GM12878 (cell line): ENCODE measurements at regions not wholly inside any gene's neighbourhood (a gene's known extent, or its start where the extent isn't known, plus 50 kb on each side); places are given as distances from the start of the nearest gene placed in this dataset.
A peak's percentile ranks its signal among the peaks of the same experiment; 100 is the strongest.
"Not testable (repeated sequence)": the region's sequence is repeated elsewhere in the genome, so short reads cannot be mapped to it uniquely, and the experiment has no call there.

Experiments used
- ATAC-seq: fragments of 200-7000 bp; cut with Tn5 transposase; 3 replicates; pipeline ENCODE4 v1.9.1; 2020; ENCODE audit warnings: mild to moderate bottlenecking, moderate library complexity
- BruUV-seq: library from RNA; stranded (reverse); fragments of 400-500 nt; replicated peaks from 2 replicates; lab custom pipeline; 2021; lab: Mats Ljungman, UMichigan
- CTCF ChIA-PET: fragments of 300-600 bp; sonication (Branson Sonifier 250); formaldehyde crosslinking; extraction: SDS; loops from one replicate; lab custom pipeline; 2021; ENCODE audit warnings: inconsistent platforms; lab: Yijun Ruan, JAX
- POLR2A ChIA-PET: fragments of 350-600 bp; formaldehyde crosslinking; extraction: SDS; loops from one replicate; lab custom pipeline; 2021; ENCODE audit warnings: inconsistent platforms; lab: Charles Lee
- RAD21 ChIA-PET: fragments of 300-600 bp; sonication (Branson Sonifier 250); formaldehyde crosslinking; loops from one replicate; lab custom pipeline; 2023; ENCODE audit warnings: antibody characterized with exemption; ENCODE audit not compliant: unreplicated experiment; lab: Charles Lee
- SMC1A ChIA-PET: fragments of 300-600 bp; sonication (Branson Sonifier 250); formaldehyde crosslinking; loops from one replicate; lab custom pipeline; 2023; ENCODE audit not compliant: unreplicated experiment, uncharacterized antibody; lab: Charles Lee
- DNase-seq: peaks from one replicate; pipeline ENCODE4 v3.0.0-alpha.2; 2011; ENCODE audit warnings: low read depth, low spot score
- FAIRE-seq: peaks from 3 replicates; lab custom pipeline; 2011; peaks lifted over from hg19 to GRCh38; lab: Jason Lieb, UNC
- H2AFZ ChIP-seq: 2 replicates; pipeline ENCODE4 v1.6.0; 2011; ENCODE audit warnings: low read depth, low read length, control low read depth; ENCODE audit not compliant: control insufficient read depth
- H3K27ac ChIP-seq: 2 replicates; pipeline ENCODE4 v1.5.1; 2011; ENCODE audit warnings: control low read depth; ENCODE audit not compliant: control insufficient read depth, insufficient read depth
- H3K27me3 ChIP-seq, 2 experiments: replicated peaks in 1 of 2; 2 replicates each; pipeline versions ENCODE4 v1.6.0 to v1.6.1; 2011; ENCODE audit warnings: low read length in 1 of 2; ENCODE audit not compliant: control insufficient read depth in 2 of 2, insufficient read depth in 2 of 2
- H3K36me3 ChIP-seq, 2 experiments: 2 replicates each; pipeline ENCODE4 v1.5.1; 2011; ENCODE audit warnings: low read length in 1 of 2; ENCODE audit not compliant: control insufficient read depth in 2 of 2, insufficient read depth in 2 of 2
- H3K4me1 ChIP-seq: 2 replicates; pipeline ENCODE4 v1.6.1; 2011; ENCODE audit warnings: mild to moderate bottlenecking, low read length, moderate library complexity, mixed read lengths; ENCODE audit not compliant: control insufficient read depth, insufficient read depth
- H3K4me2 ChIP-seq: 2 replicates; pipeline ENCODE4 v1.6.0; 2011; ENCODE audit warnings: control low read depth; ENCODE audit not compliant: control insufficient read depth, insufficient read depth
- H3K4me3 ChIP-seq: fragments of 200-600 bp; sonication (generic); 2 replicates; pipeline ENCODE4 v1.5.1; 2016
- H3K79me2 ChIP-seq: 2 replicates; pipeline ENCODE4 v1.6.0; 2011; ENCODE audit warnings: low read length; ENCODE audit not compliant: control insufficient read depth, insufficient read depth
- H3K9ac ChIP-seq: 2 replicates; pipeline ENCODE4 v1.8.0; 2011; ENCODE audit warnings: low read length, control low read depth, mixed read lengths; ENCODE audit not compliant: control insufficient read depth, insufficient read depth
- H3K9me3 ChIP-seq: replicated peaks from 3 replicates; pipeline ENCODE4 v1.5.1; 2011; ENCODE audit warnings: mild to moderate bottlenecking, low read length; ENCODE audit not compliant: control insufficient read depth, insufficient read depth
- H4K20me1 ChIP-seq: 2 replicates; pipeline ENCODE4 v1.6.0; 2011; ENCODE audit not compliant: control insufficient read depth, insufficient read depth
- ATF7 ChIP-seq: fragments of 450-650 bp; IDR thresholded peaks from 2 replicates; pipeline ENCODE4 v1.6.1; 2016; ENCODE audit warnings: low read depth, mild to moderate bottlenecking
- WGBS: methylation state at CpG from one replicate; pipeline ENCODE4 v1.1.6; 2016; ENCODE audit warnings: low lambda C conversion rate; ENCODE audit not compliant: insufficient replicate concordance, insufficient coverage; ENCODE audit errors: missing lambda C conversion rate; 5-methylcytosine and 5-hydroxymethylcytosine counted together
- in situ Hi-C: fragments of 300-500 bp; cut with MboI; formaldehyde crosslinking; loops from 9 replicates; pipeline ENCODE4 v1.14.3; 2018; ENCODE audit warnings: mixed read lengths
- intact Hi-C: fragments of 100-400 bp; cut with micrococcal nuclease; formaldehyde crosslinking; loops from one replicate; pipeline ENCODE4 v1.14.2; 2022; ENCODE audit not compliant: unreplicated experiment

DNA sequence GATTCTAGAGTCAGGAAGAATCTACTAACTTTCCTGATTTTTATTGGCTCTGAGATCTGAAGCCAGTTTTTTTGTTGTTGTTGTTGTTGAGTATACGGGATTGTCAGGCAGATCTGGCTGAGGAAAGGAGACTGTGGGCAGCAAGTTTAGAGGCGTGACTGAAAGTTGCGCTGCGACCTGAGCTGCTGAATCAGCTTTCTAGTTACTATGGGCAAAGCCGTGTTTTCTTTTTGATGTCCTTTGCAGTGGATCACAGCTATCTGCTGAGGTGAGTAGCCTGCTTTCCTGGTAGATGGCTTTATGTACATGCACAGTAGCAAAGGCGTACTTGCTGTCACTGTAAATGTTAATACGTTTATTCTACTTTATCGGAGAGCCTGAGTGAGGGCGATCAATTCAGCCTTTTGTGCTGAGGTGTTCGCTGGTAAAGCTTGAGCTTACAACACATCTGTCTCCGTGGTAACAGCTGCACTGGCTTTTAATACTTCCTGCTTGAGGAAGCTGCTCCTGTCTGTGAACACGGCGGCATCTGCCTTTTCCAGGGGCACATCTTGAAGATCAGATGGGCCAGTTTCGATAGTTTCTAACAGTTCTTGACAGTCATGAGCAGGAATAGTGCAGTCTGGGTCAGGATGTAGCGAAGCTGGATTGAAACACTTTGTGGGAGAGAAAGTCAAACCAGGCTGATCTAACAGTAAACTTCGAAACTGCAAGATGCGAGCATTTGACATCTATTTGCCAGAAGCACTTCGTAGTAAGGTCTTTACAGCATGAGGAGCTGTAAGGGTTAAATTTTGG is 118.9 kb downstream of the UNC93B1 start:
- BruUV-seq, H3K36me3 ChIP-seq, H3K9me3 ChIP-seq, SMC1A ChIA-PET, H3K9ac ChIP-seq, H3K4me2 ChIP-seq, H3K27ac ChIP-seq, H4K20me1 ChIP-seq, in situ Hi-C loops, DNase-seq, intact Hi-C loops, H3K4me3 ChIP-seq, FAIRE-seq, POLR2A ChIA-PET, H2AFZ ChIP-seq, H3K4me1 ChIP-seq, RAD21 ChIA-PET, H3K79me2 ChIP-seq, ATAC-seq, H3K27me3 ChIP-seq: not testable (repeated sequence)
- CTCF ChIA-PET = interaction anchor here (0.6 kb wide), 1 partner anchor 118 kb away, joined by 3 read pairs; no protein-coding TSS in a partner anchor
- WGBS = 50% methylated on average over 18 of the region's 18 CpGs

DNA sequence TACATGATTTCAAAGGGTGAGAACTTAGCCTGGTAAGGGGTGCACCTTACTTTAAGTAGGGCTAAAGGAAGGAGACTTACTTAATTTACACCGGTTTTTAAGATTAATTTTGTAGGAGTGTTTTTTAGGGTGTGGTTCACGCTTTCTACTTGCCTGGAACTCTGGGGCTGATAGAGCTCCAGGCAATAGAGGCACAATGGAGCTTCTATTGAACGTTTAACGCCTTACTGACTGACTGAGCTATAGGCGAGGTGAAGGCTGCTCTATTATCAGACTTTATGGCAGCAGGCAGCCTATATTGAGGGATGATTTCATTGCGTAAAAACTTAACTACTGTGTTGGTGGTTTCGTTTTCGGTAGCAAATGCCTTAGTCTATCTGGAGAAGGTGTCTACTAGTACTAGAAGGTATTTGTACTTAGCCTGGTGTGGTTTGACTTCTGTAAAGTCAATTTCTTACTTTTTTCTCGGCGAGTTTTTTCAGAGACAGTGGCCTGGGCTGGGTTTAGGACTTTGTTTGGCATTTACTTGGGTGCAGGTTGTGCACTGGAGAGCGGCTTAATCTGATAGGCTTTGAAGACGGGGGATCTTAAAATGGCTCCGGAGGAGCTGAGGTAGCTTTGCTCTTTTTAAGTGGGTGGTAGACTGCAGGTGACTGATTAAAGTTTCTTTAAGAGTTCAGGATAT is 119.7 kb downstream of the UNC93B1 start:
- 45% methylated on average over 13 of the region's 13 CpGs for WGBS
- H4K20me1 ChIP-seq, H3K4me2 ChIP-seq, DNase-seq, H3K27ac ChIP-seq, H3K36me3 ChIP-seq, H3K4me3 ChIP-seq, H3K9ac ChIP-seq, H3K79me2 ChIP-seq, FAIRE-seq, H2AFZ ChIP-seq, POLR2A ChIA-PET, in situ Hi-C loops, SMC1A ChIA-PET, H3K4me1 ChIP-seq, H3K9me3 ChIP-seq, H3K27me3 ChIP-seq, intact Hi-C loops, RAD21 ChIA-PET, BruUV-seq, ATAC-seq: not testable (repeated sequence)
- TF ChIP-seq ATF7 = 0 out of 2 replicates have a peak, but pooled peaks have one; percentile 14
- CTCF ChIA-PET = interaction anchor here (0.6 kb wide), 1 partner anchor 118 kb away, joined by 3 read pairs; no protein-coding TSS in a partner anchor

DNA sequence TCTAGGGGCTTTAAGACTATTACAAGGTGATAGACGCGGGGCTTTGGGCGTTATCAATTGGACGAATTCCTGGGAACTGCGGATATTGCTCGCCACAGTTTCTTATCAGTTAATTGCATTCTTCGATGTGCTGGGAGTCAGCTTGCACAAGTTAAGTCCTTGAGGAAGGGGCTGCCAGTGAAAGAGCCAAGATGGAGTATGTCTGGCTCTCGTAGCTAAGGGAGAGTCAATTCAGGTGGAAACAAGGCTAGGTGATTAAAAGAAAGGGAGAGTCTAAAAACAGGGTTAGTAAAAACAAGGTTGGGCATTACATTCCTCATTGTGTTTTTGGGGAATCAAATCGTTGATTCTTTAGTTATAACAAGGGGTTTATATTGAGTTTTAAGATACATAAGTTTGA is 121.6 kb downstream of the UNC93B1 start:
- RAD21 ChIA-PET, H3K36me3 ChIP-seq, H3K4me1 ChIP-seq, POLR2A ChIA-PET, H2AFZ ChIP-seq, SMC1A ChIA-PET, H4K20me1 ChIP-seq, H3K4me3 ChIP-seq, ATAC-seq, BruUV-seq, H3K79me2 ChIP-seq, DNase-seq, intact Hi-C loops, in situ Hi-C loops, H3K9me3 ChIP-seq, FAIRE-seq, H3K27ac ChIP-seq, CTCF ChIA-PET, H3K27me3 ChIP-seq, H3K9ac ChIP-seq, H3K4me2 ChIP-seq: not testable (repeated sequence)
- 64% methylated on average over 9 of the region's 9 CpGs for WGBS
